Stimulated activated CD4-positive, alpha-beta T cell treated with anti-CD3 and anti-CD28 coated beads, Interleukin-4, amount 100 ng/mL, for 48 hours (primary cell): ENCODE measurements at regions not wholly inside any gene's neighbourhood (a gene's known extent, or its start where the extent isn't known, plus 50 kb on each side); places are given as distances from the start of the nearest gene placed in this dataset.
"Not testable (repeated sequence)": the region's sequence is repeated elsewhere in the genome, so short reads cannot be mapped to it uniquely, and the experiment has no call there.

ENCODE experiments used
- DNase-seq, 2 donors: peaks; one replicate each; pipeline ENCODE4 v3.0.0-alpha.2; 2020; ENCODE audit warnings: low read depth in 2 of 2

GRCh38 chr3:197459571-197459970 lies 96.2 kb downstream of the BDH1 start:
- peak in 1 of 2 donors; percentile 16 for DNase-seq

- no peak for DNase-seq
Observed at GRCh38 chr3:197458906-197459470, 96.8 kb downstream of the BDH1 start.

GRCh38 chr3:197458179-197458707 lies 97.5 kb downstream of the BDH1 start:
- DNase-seq: peak; percentile 27 to 36

- DNase-seq: peak; percentile 34 to 56
Observed at GRCh38 chr3:197456261-197457091, 99.3 kb downstream of the BDH1 start.

- not testable (repeated sequence) for DNase-seq
Observed at GRCh38 chr3:197454841-197455240, 100.9 kb downstream of the BDH1 start.

GRCh38 chr3:197454014-197454413 lies 101.8 kb downstream of the BDH1 start:
- DNase-seq: no peak

- no peak for DNase-seq
Observed at GRCh38 chr3:197450810-197451209, 105.0 kb downstream of the BDH1 start.

- no peak for DNase-seq
Observed at GRCh38 chr3:197450308-197450707, 105.5 kb downstream of the BDH1 start.

GRCh38 chr3:197449181-197449580 lies 106.6 kb downstream of the BDH1 start:
- DNase-seq: not testable (repeated sequence)

GRCh38 chr3:197447781-197448180 lies 108.0 kb downstream of the BDH1 start:
- DNase-seq: not testable (repeated sequence)

- DNase-seq: no peak
Observed at GRCh38 chr3:197447057-197447456, 108.7 kb downstream of the BDH1 start.

GRCh38 chr3:197446700-197447056 lies 109.1 kb downstream of the BDH1 start:
- DNase-seq: no peak

GRCh38 chr3:197445896-197446699 lies 109.7 kb downstream of the BDH1 start:
- no peak for DNase-seq

- no peak for DNase-seq
Observed at GRCh38 chr3:197444793-197445379, 110.9 kb downstream of the BDH1 start.

- no peak for DNase-seq
Observed at GRCh38 chr3:197443506-197443905, 112.3 kb downstream of the BDH1 start.

- no peak for DNase-seq
Observed at GRCh38 chr3:197440717-197441303, 115.0 kb downstream of the BDH1 start.

- no peak for DNase-seq
Observed at GRCh38 chr3:197438906-197439305, 116.9 kb downstream of the BDH1 start.

- no peak for DNase-seq
Observed at GRCh38 chr3:197435426-197435825, 120.3 kb downstream of the BDH1 start.

GRCh38 chr3:197434830-197435229 lies 120.9 kb downstream of the BDH1 start:
- DNase-seq: no peak

- DNase-seq: no peak
Observed at GRCh38 chr3:197432384-197433127, 123.2 kb downstream of the BDH1 start.
